Right lobe of liver (tissue), 4 donors: ENCODE measurements at regions not wholly inside any gene's neighbourhood (a gene's known extent, or its start where the extent isn't known, plus 50 kb on each side); places are given as distances from the start of the nearest gene placed in this dataset.

Source experiments
- CTCF ChIP-seq, 4 donors: fragments of 200-600 bp in 3 of 4; fragments of 450-650 bp in 1 of 4; IDR thresholded peaks; one replicate each; pipeline versions ENCODE4 v1.5.1 to v1.8.0; 2016 to 2022; ENCODE audit warnings: antibody characterized with exemption in 4 of 4, mild to moderate bottlenecking in 2 of 4
- POLR2A ChIP-seq: fragments of 450-650 bp; IDR thresholded peaks from one replicate; pipeline ENCODE4 v1.6.1; 2017; ENCODE audit warnings: antibody characterized with exemption, mild to moderate bottlenecking
- donor health status: DM: no; HTN: no; CAD: no.
- donor health status: DM: no; HTN: no; CAD: no.
- donor health status: DM: no; HTN: yes; CAD: no.

- no peak for TF ChIP-seq POLR2A
- no peak for TF ChIP-seq CTCF (IDR thresholded peaks at IDR 0.05)
Observed at GRCh38 chr20:40786336-40786735, 97.3 kb upstream of the MAFB start.
